Heart left ventricle (tissue), 16 donors: ENCODE measurements at regions not wholly inside any gene's neighbourhood (a gene's known extent, or its start where the extent isn't known, plus 50 kb on each side); places are given as distances from the start of the nearest gene placed in this dataset.

Source experiments
- ATAC-seq, 4 donors: fragments of 200-7000 bp; cut with Tn5 transposase; one replicate each; pipeline ENCODE4 v1.9.1; 2020 to 2022; ENCODE audit warnings: moderate library complexity in 4 of 4, mild to moderate bottlenecking in 3 of 4, moderate number of reproducible peaks in 1 of 4
- DNase-seq, 5 donors: peaks; one replicate each; pipeline ENCODE4 v3.0.0-alpha.2; 2020
- H3K27ac ChIP-seq, 12 donors: fragments of 200-600 bp; sonication (generic) in 4 of 12; one replicate each; pipeline versions ENCODE4 v1.5.0 to v1.8.0; 2016 to 2022; ENCODE audit warnings: mild to moderate bottlenecking in 2 of 12
- H3K27me3 ChIP-seq, 9 donors: fragments of 200-600 bp; sonication (generic) in 2 of 9; one replicate each; pipeline versions ENCODE4 v1.5.1 to v1.8.0; 2016 to 2022; ENCODE audit warnings: mild to moderate bottlenecking in 3 of 9
- H3K36me3 ChIP-seq, 9 donors: fragments of 200-600 bp; sonication (generic) in 2 of 9; one replicate each; pipeline versions ENCODE4 v1.5.0 to v1.8.0; 2018 to 2022; ENCODE audit warnings: mild to moderate bottlenecking in 2 of 9
- H3K4me1 ChIP-seq, 12 donors: fragments of 200-600 bp; sonication (generic) in 4 of 12; one replicate each; pipeline versions ENCODE4 v1.5.0 to v1.8.0; 2016 to 2022; ENCODE audit warnings: mild to moderate bottlenecking in 3 of 12
- H3K4me3 ChIP-seq, 12 donors: fragments of 200-600 bp; sonication (generic) in 4 of 12; one replicate each; pipeline versions ENCODE4 v1.5.0 to v1.8.0; 2017 to 2022; ENCODE audit warnings: mild to moderate bottlenecking in 9 of 12, moderate library complexity in 4 of 12
- H3K9me3 ChIP-seq, 12 donors: fragments of 200-600 bp; sonication (generic) in 4 of 12; one replicate each; pipeline versions ENCODE4 v1.5.0 to v1.8.0; 2016 to 2022; ENCODE audit warnings: mild to moderate bottlenecking in 1 of 12
- POLR2A ChIP-seq, 2 donors: fragments of 450-650 bp; IDR thresholded peaks; one replicate each; pipeline ENCODE4 v1.6.1; 2017; ENCODE audit warnings: antibody characterized with exemption in 2 of 2, mild to moderate bottlenecking in 2 of 2, moderate library complexity in 2 of 2
- WGBS, 4 donors: extraction: QIAGEN DNeasy Blood & Tissue Kit in 2 of 4; methylation state at CpG; one replicate each; pipeline versions ENCODE4 v1.1.5 to v1.1.7; 2013 to 2018; 5-methylcytosine and 5-hydroxymethylcytosine counted together
- intact Hi-C, 10 donors: fragments of 100-400 bp; cut with DNase I; formaldehyde crosslinking; loops; one replicate each; pipeline versions ENCODE4 v1.11.1 to v1.14.2; 2022
- TF ChIP-seq, protein P1 (sequence below), 12 donors: fragments of 200-600 bp; sonication (generic) in 4 of 12; IDR thresholded peaks; one replicate each; pipeline versions ENCODE4 v1.5.0 to v1.8.0; 2018 to 2022; ENCODE audit warnings: antibody characterized with exemption in 12 of 12, mild to moderate bottlenecking in 5 of 12
- donor health status: ischemic (EF 13 %, LVEDD 7.1; RV severe dilation, severe dysfunction).
- donor health status: healthy with polysubstance abuse.
- donor health status: DM: no; HTN: yes; CAD: no.
- donor health status: DM: no; HTN: no; CAD: no.
- donor health status: ischemic (EF 25% LVEDD 6.9; RV normal size, moderate dysfunction).
- donor health status: ischemic (EF 25% LVEDD 5.7; RV mildly dilated, moderate dysfunction).
- donor health status: healthy.
- donor health status: DM: yes; HTN: yes; CAD: no.
- donor health status: ischemic (EF 35%, LVEDD 5.7; RV mildly dilated, moderate dysfunction).
- donor health status: nonischemic (EF 11% LVEDD 7.7; RV severe dilation, severe dysfunction).
- donor health status: DM: yes; HTN: yes; CAD: no.
- donor health status: PGD.
- donor health status: ischemic (EF 29% LVEDD 5.4; RV normal size, mild dysfunction).
- donor health status: nonischemic (EF 23%, LVEDD 6.1; RV moderate dilation, normal function).

DNA sequence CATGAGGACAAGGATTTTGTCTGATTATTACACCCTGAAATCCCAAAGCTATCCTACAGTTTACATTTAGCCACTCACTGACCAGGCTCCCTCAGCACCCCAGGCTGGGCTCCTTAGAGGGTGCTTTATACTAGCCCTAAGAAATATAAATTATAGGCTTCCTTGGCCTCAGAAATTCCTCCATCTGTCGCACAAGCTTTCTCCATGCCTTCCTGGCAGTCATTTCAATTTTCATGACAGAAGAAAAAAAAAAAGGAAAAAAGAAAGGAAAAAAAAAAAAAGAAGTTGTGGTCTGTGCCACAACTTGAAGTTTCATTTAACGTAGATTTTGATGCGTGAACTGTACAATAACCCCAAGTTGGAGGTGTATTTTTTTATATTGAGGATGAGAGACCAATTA lies 719.5 kb downstream of the BCL11A start:
- Histone ChIP-seq H3K27me3 (no peaks in the 10 kb centered on the region), H3K4me3 (no peak overlapping the region), H3K4me1 (no peaks in the 10 kb centered on the region), H3K9me3 (no peaks in the 10 kb centered on the region), H3K36me3 (no peaks in the 10 kb centered on the region), H3K27ac (no peak overlapping the region)
- DNase-seq (no peak), ATAC-seq (no peak)
- WGBS, 4 donors, result 51 to 84% (median 66%) methylated on average over 3 of the region's 3 CpGs
- no peak for TF ChIP-seq POLR2A (IDR thresholded peaks at IDR 0.05)
- TF ChIP-seq, protein P1, sequence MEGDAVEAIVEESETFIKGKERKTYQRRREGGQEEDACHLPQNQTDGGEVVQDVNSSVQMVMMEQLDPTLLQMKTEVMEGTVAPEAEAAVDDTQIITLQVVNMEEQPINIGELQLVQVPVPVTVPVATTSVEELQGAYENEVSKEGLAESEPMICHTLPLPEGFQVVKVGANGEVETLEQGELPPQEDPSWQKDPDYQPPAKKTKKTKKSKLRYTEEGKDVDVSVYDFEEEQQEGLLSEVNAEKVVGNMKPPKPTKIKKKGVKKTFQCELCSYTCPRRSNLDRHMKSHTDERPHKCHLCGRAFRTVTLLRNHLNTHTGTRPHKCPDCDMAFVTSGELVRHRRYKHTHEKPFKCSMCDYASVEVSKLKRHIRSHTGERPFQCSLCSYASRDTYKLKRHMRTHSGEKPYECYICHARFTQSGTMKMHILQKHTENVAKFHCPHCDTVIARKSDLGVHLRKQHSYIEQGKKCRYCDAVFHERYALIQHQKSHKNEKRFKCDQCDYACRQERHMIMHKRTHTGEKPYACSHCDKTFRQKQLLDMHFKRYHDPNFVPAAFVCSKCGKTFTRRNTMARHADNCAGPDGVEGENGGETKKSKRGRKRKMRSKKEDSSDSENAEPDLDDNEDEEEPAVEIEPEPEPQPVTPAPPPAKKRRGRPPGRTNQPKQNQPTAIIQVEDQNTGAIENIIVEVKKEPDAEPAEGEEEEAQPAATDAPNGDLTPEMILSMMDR (IDR thresholded peaks at IDR 0.05), result no peak
- intact Hi-C loops, result no loop called here

GRCh38 chr2:59830601-59831000 lies 722.9 kb downstream of the BCL11A start:
- DNase-seq (no peak), ATAC-seq (no peak)
- H3K4me3 ChIP-seq, result no peak overlapping the region
- no peaks in the 10 kb centered on the region for H3K9me3 ChIP-seq
- intact Hi-C loops, result no loop called here
- no peaks in the 10 kb centered on the region for H3K36me3 ChIP-seq
- 74 to 91% (median 80%) methylated on average over 6 of the region's 6 CpGs for WGBS, 4 donors
- no peak overlapping the region for H3K27ac ChIP-seq
- no peaks in the 10 kb centered on the region for H3K27me3 ChIP-seq
- no peaks in the 10 kb centered on the region for H3K4me1 ChIP-seq
- TF ChIP-seq, protein P1 (IDR thresholded peaks at IDR 0.05), result no peak
- no peak for TF ChIP-seq POLR2A (IDR thresholded peaks at IDR 0.05)

DNA sequence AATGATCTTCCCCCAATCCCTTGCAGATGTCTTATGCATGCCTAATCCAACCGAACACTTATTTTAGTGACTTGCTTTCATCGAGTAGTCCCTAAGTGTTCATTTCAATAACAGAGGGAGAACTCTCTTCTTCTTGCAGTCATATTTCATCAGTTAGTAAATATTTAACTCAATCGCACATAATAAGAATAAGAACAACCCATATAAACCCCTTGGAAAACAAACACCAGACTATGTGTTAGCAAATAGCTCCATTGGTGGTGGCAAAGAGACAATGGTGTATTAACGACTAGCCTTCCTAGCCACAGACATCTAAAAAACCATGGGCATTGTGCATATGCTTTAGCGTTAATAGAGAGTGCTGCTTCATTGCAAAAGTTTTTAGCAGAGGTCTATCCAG lies 725.8 kb downstream of the BCL11A start:
- DNase-seq (no peak), ATAC-seq (no peak)
- Histone ChIP-seq H3K36me3 (no peaks in the 10 kb centered on the region), H3K27me3 (no peaks in the 10 kb centered on the region), H3K9me3 (no peaks in the 10 kb centered on the region), H3K4me1 (no peaks in the 10 kb centered on the region), H3K4me3 (no peak overlapping the region), H3K27ac (no peak overlapping the region)
- intact Hi-C loops, result no loop called here
- TF ChIP-seq, protein P1 (IDR thresholded peaks at IDR 0.05), result no peak
- 89 to 93% (median 91%) methylated on average over 5 of the region's 5 CpGs for WGBS, 4 donors

DNA sequence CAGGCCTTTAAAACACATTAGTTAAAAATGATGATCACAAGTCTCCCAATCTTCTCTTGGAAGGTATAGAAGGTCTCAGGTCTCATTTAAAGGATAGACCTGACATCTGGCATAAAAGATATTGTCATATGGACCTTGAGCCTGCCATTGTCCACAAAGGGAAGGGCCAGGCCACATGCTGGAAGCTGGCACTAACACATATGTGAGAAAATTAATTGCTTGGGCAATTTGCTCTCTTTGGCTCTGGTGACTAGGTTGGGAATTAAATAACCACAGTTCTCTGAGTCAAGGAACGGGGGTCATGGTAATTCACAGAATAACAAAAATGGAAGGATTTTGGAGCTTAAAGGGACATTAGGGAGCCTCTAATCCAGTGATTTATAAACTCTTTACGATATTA lies 727.3 kb downstream of the BCL11A start:
- Histone ChIP-seq H3K27ac (no peak overlapping the region), H3K36me3 (no peaks in the 10 kb centered on the region), H3K9me3 (no peaks in the 10 kb centered on the region), H3K27me3 (no peaks in the 10 kb centered on the region), H3K4me3 (no peak overlapping the region), H3K4me1 (no peaks in the 10 kb centered on the region)
- intact Hi-C loops, result no loop called here
- no peak for ATAC-seq
- no peak for DNase-seq
- WGBS, 4 donors, result 78 to 92% (median 91%) methylated on average over 2 of the region's 2 CpGs
- TF ChIP-seq, protein P1 (IDR thresholded peaks at IDR 0.05), result no peak
